Brain microvascular endothelial cell (primary cell): ENCODE measurements at regions not wholly inside any gene's neighbourhood (a gene's known extent, or its start where the extent isn't known, plus 50 kb on each side); places are given as distances from the start of the nearest gene placed in this dataset.

Source experiments
- DNase-seq: peaks from one replicate; pipeline ENCODE4 v3.0.0-alpha.2; 2020
- H3K27ac ChIP-seq: fragments of 250-450 bp; sonication (Bioruptor Pico); 2 replicates; pipeline ENCODE4 v1.5.1; 2020; ENCODE audit warnings: mild to moderate bottlenecking, moderate library complexity
- H3K27me3 ChIP-seq: fragments of 250-450 bp; sonication (Bioruptor Pico); replicated peaks from 2 replicates; pipeline ENCODE4 v1.5.1; 2020; ENCODE audit warnings: mild to moderate bottlenecking
- H3K36me3 ChIP-seq: fragments of 250-450 bp; sonication (Bioruptor Pico); replicated peaks from 2 replicates; pipeline ENCODE4 v1.5.1; 2020; ENCODE audit warnings: mild to moderate bottlenecking
- H3K4me3 ChIP-seq: 2 replicates; pipeline ENCODE4 v1.5.1; 2011; ENCODE audit warnings: low read depth, mild to moderate bottlenecking, control low read depth, low read length, moderate library complexity
- in situ Hi-C: cut with HindIII; loops from 2 replicates; pipeline ENCODE4 v1.10.0; 2017; ENCODE audit warnings: low sequenced_read_pairs, low pct_ligation_motif_present
- TF ChIP-seq, protein P1 (sequence below): IDR thresholded peaks from 2 replicates; pipeline ENCODE4 v1.5.1; 2011; ENCODE audit warnings: low read depth, mild to moderate bottlenecking, moderate library complexity, low read length, control low read depth, inconsistent platforms; ENCODE audit errors: missing control alignments

DNA sequence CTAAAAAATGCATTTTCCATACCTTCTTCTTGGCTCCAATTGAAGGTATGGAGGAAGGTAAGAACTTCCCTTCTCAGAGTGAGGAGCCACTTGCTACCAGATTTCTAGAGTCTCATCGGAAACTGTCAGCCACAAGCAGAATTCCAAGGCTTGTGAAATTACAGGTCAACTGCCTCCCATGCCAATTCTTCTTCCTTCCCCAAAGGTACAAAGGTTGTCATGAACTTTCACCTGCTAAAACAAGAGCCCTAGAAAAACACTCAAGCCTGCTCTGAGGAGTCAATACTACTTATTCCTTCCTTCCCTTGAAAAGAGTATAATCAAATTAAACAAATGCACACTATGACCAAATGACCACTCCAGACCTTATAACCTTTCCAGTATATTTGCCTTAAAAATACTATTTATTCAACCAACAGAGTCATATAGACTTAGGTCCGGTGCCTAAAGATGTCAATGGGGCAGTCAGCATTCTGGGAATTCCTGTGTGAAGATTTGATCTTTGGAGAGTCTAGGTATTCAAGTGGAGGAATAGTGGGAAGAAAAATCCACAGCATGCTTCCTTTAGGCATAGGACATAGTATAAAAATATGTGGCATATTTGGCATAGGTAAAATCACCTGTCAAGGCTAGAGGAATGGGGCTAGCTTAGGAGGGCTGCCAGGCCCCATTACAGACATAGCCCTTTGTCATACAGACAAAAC lies 539.3 kb downstream of the LIG4 start:
- Histone ChIP-seq H3K27ac (no peak overlapping the region), H3K36me3 (no peaks in the 10 kb centered on the region), H3K4me3 (no peak overlapping the region), H3K27me3 (no peaks in the 10 kb centered on the region)
- no peak for DNase-seq
- in situ Hi-C loops, result no loop called here
- TF ChIP-seq, protein P1, sequence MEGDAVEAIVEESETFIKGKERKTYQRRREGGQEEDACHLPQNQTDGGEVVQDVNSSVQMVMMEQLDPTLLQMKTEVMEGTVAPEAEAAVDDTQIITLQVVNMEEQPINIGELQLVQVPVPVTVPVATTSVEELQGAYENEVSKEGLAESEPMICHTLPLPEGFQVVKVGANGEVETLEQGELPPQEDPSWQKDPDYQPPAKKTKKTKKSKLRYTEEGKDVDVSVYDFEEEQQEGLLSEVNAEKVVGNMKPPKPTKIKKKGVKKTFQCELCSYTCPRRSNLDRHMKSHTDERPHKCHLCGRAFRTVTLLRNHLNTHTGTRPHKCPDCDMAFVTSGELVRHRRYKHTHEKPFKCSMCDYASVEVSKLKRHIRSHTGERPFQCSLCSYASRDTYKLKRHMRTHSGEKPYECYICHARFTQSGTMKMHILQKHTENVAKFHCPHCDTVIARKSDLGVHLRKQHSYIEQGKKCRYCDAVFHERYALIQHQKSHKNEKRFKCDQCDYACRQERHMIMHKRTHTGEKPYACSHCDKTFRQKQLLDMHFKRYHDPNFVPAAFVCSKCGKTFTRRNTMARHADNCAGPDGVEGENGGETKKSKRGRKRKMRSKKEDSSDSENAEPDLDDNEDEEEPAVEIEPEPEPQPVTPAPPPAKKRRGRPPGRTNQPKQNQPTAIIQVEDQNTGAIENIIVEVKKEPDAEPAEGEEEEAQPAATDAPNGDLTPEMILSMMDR, result no peak

DNA sequence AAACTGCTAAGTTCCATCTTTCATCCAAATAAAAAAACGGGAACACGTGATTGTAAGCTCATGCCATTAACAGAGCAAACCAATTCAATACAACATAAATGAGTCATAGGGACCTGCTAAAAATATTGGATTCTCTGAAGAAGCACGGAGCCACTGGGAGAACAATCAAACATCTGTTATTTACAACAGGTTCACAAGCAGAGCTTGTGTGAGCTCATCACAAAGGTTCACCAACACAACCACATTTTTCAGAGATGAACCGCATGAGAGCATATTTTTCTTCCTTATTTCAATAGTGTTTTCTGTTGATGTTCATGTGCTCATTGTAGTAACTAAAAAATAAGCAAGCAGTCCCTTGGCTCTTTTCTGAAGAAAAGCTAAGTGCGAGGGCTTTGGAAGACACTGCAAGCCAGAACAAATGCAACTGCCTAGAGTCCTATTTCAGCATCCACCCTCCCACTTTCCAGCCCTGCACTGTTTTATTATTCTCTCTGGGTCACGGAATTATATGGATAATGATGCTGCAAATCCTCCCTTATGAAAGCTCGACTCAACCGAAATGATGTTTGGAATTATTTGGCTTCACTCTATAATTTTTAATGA lies 545.8 kb downstream of the LIG4 start:
- H3K27me3 ChIP-seq, result no peaks in the 10 kb centered on the region
- H3K4me3 ChIP-seq, result no peak overlapping the region
- in situ Hi-C loops, result no loop called here
- no peaks in the 10 kb centered on the region for H3K36me3 ChIP-seq
- TF ChIP-seq, protein P1, result no peak
- H3K27ac ChIP-seq, result no peak overlapping the region
- no peak for DNase-seq

DNA sequence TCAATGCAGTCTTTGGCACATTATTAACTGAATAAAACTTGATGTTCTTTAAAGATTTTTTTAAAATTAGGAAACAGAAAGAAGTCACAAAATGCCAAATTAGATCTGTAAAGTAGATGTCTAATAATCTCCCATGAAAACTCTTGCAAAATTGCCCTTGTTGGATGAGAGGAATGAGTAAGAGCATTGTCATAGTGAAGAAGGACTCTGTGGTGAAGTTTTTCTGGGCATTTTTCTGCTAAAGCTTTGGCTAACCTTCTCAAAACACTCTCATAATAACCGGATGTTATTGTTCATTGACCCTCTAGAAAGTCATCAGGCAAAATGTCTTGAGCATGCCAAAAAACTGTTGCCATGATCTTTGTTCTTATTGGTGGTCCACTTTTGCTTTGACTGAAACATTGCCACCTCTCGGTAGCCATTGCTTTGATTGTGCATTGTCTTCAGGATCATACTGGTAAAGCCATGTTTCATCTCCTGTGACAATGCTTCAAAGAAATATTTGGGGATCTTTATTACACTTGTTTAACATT lies 549.3 kb downstream of the LIG4 start:
- Histone ChIP-seq H3K27ac (no peak overlapping the region), H3K36me3 (no peaks in the 10 kb centered on the region), H3K27me3 (no peaks in the 10 kb centered on the region), H3K4me3 (no peak overlapping the region)
- DNase-seq, result no peak
- in situ Hi-C loops, result no loop called here
- TF ChIP-seq, protein P1, result no peak

DNA sequence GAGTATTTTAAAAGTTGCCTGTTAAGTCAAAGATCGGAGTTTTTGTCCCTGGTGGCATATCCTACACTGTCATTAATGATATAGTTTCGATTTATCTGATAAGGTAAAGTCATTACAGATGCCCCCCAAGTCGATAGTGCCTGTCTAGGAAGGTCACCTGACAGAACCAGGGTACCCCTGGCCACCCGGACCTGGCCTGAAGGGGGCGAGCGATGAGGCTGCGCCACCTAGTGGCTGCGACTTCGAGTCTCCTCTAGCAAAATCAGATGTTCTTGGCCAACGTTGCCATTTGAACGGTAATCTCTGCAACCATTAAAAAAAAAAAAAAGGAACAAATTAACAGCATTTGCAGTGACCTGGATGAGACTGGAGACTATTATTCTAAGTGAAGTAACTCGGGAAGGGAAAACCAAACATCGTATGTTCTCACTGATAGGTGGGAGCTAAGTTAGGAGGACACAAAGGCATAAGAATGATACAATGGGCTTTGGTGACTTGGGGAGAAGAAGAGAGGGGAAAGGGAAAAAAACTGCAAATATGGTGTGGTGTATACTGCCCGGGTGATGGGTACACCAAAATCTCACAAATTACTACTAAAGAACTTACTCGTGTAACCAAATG lies 565.1 kb downstream of the LIG4 start:
- Histone ChIP-seq H3K27me3 (no peaks in the 10 kb centered on the region), H3K27ac (no peak overlapping the region), H3K4me3 (no peak overlapping the region), H3K36me3 (no peaks in the 10 kb centered on the region)
- peak; percentile 49 for DNase-seq
- in situ Hi-C loops, result no loop called here
- TF ChIP-seq, protein P1, result peak; percentile 93

GRCh38 chr13:107649079-107649478 lies 566.3 kb downstream of the LIG4 start:
- TF ChIP-seq, protein P1, result no peak
- no peaks in the 10 kb centered on the region for H3K36me3 ChIP-seq
- no peak overlapping the region for H3K27ac ChIP-seq
- no peak for DNase-seq
- H3K4me3 ChIP-seq, result no peak overlapping the region
- no peaks in the 10 kb centered on the region for H3K27me3 ChIP-seq
- in situ Hi-C loops, result no loop called here
